ENCODE measurements at regions not wholly inside any gene's neighbourhood (a gene's known extent, or its start where the extent isn't known, plus 50 kb on each side); places are given as distances from the start of the nearest gene placed in this dataset.

- Histone ChIP-seq H3K4me3 (no peak overlapping the region), H3K27ac (ENCODE audit: extremely low read depth, low read depth, low read length) (no peak overlapping the region), H3K4me2 (ENCODE audit: insufficient read depth, low read length) (no peak overlapping the region), H3K9me3 (replicated peaks; ENCODE audit: control insufficient read depth, insufficient read depth, low read depth, low read length) (no peaks in the 10 kb centered on the region), H3K79me2 (ENCODE audit: control insufficient read depth, insufficient read depth, low read length) (no peaks in the 10 kb centered on the region), H3K36me3 (ENCODE audit: control insufficient read depth, insufficient read depth, low read length) (no peaks in the 10 kb centered on the region), H3K9ac (ENCODE audit: insufficient read depth in 1 of 2, low read depth in 2 of 2, low read length in 2 of 2) (no peak overlapping the region), H2AFZ (ENCODE audit: low read depth, low read length) (no peak overlapping the region), H4K20me1 (replicated peaks; ENCODE audit: control insufficient read depth, insufficient read depth, low read length) (no peaks in the 10 kb centered on the region), H3K27me3 (ENCODE audit: control insufficient read depth in 2 of 2, insufficient read depth in 2 of 2, low read length in 2 of 2) (no peaks in the 10 kb centered on the region), H3K4me1 (replicated peaks in 1 of 2; ENCODE audit: control insufficient read depth in 2 of 2, insufficient read depth in 2 of 2, low read length in 2 of 2) (no peaks in the 10 kb centered on the region), H3K9me1 (ENCODE audit: control insufficient read depth, insufficient read depth, low read length) (no peaks in the 10 kb centered on the region)
- intact Hi-C loops (cut with micrococcal nuclease): no loop called here
- CTCF ChIA-PET (ENCODE audit: low intra/inter-chr PET ratio): no interaction called here
- FAIRE-seq (no peak), ATAC-seq (no peak), DNase-seq (ENCODE audit: extremely low read depth in 1 of 4, low spot score in 3 of 4) (no peak)
- in situ Hi-C loops (cut with MboI): no loop called here
- POLR2A ChIA-PET: no interaction called here
- BruUV-seq (replicated peaks): no TSS peak
- 0% methylated on average over 5 of the region's 5 CpGs for WGBS (ENCODE audit: insufficient coverage, low coverage, missing lambda C conversion rate)
- no peak for TF ChIP-seq COPS2 (conservative IDR thresholded peaks at IDR 0.05)
- no peak for TF ChIP-seq ZC3H11A (IDR thresholded peaks at IDR 0.05; ENCODE audit: low read depth, low read length)
- no peak for TF ChIP-seq XRCC5 (IDR thresholded peaks at IDR 0.05; ENCODE audit: low read depth, low read length)
- no peak for TF ChIP-seq SP2 (IDR thresholded peaks at IDR 0.05; ENCODE audit: extremely low read depth, low read depth, low read length, poor library complexity, severe bottlenecking)
- no peak for TF ChIP-seq DMBX1 (CRISPR knock-in tag; IDR thresholded peaks at IDR 0.05; ENCODE audit: borderline replicate concordance)
- TF ChIP-seq, protein P1, sequence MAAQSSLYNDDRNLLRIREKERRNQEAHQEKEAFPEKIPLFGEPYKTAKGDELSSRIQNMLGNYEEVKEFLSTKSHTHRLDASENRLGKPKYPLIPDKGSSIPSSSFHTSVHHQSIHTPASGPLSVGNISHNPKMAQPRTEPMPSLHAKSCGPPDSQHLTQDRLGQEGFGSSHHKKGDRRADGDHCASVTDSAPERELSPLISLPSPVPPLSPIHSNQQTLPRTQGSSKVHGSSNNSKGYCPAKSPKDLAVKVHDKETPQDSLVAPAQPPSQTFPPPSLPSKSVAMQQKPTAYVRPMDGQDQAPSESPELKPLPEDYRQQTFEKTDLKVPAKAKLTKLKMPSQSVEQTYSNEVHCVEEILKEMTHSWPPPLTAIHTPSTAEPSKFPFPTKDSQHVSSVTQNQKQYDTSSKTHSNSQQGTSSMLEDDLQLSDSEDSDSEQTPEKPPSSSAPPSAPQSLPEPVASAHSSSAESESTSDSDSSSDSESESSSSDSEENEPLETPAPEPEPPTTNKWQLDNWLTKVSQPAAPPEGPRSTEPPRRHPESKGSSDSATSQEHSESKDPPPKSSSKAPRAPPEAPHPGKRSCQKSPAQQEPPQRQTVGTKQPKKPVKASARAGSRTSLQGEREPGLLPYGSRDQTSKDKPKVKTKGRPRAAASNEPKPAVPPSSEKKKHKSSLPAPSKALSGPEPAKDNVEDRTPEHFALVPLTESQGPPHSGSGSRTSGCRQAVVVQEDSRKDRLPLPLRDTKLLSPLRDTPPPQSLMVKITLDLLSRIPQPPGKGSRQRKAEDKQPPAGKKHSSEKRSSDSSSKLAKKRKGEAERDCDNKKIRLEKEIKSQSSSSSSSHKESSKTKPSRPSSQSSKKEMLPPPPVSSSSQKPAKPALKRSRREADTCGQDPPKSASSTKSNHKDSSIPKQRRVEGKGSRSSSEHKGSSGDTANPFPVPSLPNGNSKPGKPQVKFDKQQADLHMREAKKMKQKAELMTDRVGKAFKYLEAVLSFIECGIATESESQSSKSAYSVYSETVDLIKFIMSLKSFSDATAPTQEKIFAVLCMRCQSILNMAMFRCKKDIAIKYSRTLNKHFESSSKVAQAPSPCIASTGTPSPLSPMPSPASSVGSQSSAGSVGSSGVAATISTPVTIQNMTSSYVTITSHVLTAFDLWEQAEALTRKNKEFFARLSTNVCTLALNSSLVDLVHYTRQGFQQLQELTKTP (IDR thresholded peaks at IDR 0.05; ENCODE audit: low read depth in 1 of 2, partially characterized antibody in 2 of 2): no peak
- TF ChIP-seq KLF10 (CRISPR knock-in tag; IDR thresholded peaks at IDR 0.05): no peak
- no peak for TF ChIP-seq DIDO1 (tag; IDR thresholded peaks at IDR 0.05; ENCODE audit: low read depth)
- no peak for TF ChIP-seq SAFB (IDR thresholded peaks at IDR 0.05; ENCODE audit: borderline replicate concordance, low read depth, low read length)
- TF ChIP-seq, protein P2, sequence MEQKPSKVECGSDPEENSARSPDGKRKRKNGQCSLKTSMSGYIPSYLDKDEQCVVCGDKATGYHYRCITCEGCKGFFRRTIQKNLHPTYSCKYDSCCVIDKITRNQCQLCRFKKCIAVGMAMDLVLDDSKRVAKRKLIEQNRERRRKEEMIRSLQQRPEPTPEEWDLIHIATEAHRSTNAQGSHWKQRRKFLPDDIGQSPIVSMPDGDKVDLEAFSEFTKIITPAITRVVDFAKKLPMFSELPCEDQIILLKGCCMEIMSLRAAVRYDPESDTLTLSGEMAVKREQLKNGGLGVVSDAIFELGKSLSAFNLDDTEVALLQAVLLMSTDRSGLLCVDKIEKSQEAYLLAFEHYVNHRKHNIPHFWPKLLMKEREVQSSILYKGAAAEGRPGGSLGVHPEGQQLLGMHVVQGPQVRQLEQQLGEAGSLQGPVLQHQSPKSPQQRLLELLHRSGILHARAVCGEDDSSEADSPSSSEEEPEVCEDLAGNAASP (IDR thresholded peaks at IDR 0.05): no peak
- TF ChIP-seq CREB1 (IDR thresholded peaks at IDR 0.05): no peak
- TF ChIP-seq CREB1 (CRISPR knock-in tag; IDR thresholded peaks at IDR 0.05): no peak
- no peak for TF ChIP-seq HLTF (IDR thresholded peaks at IDR 0.05)
- TF ChIP-seq, protein P3, sequence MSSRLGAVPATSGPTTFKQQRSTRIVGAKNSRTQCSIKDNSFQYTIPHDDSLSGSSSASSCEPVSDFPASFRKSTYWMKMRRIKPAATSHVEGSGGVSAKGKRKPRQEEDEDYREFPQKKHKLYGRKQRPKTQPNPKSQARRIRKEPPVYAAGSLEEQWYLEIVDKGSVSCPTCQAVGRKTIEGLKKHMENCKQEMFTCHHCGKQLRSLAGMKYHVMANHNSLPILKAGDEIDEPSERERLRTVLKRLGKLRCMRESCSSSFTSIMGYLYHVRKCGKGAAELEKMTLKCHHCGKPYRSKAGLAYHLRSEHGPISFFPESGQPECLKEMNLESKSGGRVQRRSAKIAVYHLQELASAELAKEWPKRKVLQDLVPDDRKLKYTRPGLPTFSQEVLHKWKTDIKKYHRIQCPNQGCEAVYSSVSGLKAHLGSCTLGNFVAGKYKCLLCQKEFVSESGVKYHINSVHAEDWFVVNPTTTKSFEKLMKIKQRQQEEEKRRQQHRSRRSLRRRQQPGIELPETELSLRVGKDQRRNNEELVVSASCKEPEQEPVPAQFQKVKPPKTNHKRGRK (tag; IDR thresholded peaks at IDR 0.05): no peak
- TF ChIP-seq GTF2A2 (tag; IDR thresholded peaks at IDR 0.05): no peak
Measured at GRCh38 chr14:89540830-89541470, 123.9 kb upstream of the FOXN3 start.
